Adipocyte (in vitro differentiated cells): ENCODE measurements at regions not wholly inside any gene's neighbourhood (a gene's known extent, or its start where the extent isn't known, plus 50 kb on each side); places are given as distances from the start of the nearest gene placed in this dataset.

Experiments used
- DNase-seq: peaks from one replicate; pipeline ENCODE4 v3.0.0-alpha.2; 2015; ENCODE audit warnings: low read depth
- H3K27me3 ChIP-seq: replicated peaks from 2 replicates; pipeline ENCODE4 v1.7.0; 2013; ENCODE audit warnings: mild to moderate bottlenecking, low read length, moderate library complexity; ENCODE audit not compliant: control insufficient read depth, insufficient read depth
- H3K36me3 ChIP-seq: 2 replicates; pipeline ENCODE4 v1.7.0; 2013; ENCODE audit warnings: low read length, mild to moderate bottlenecking, moderate library complexity; ENCODE audit not compliant: control insufficient read depth, insufficient read depth, severe bottlenecking
- H3K4me1 ChIP-seq: 2 replicates; pipeline ENCODE4 v1.7.0; 2013; ENCODE audit warnings: mild to moderate bottlenecking, low read length, moderate library complexity; ENCODE audit not compliant: control insufficient read depth, insufficient read depth
- H3K4me3 ChIP-seq: 2 replicates; pipeline ENCODE4 v1.7.0; 2013; ENCODE audit warnings: mild to moderate bottlenecking, low read length, moderate library complexity
- H3K9ac ChIP-seq: 2 replicates; pipeline ENCODE4 v1.7.0; 2013; ENCODE audit warnings: mild to moderate bottlenecking, low read length, moderate library complexity
- H3K9me3 ChIP-seq: 2 replicates; pipeline ENCODE4 v1.7.0; 2013; ENCODE audit warnings: mild to moderate bottlenecking, low read length, moderate library complexity; ENCODE audit not compliant: control insufficient read depth

- Histone ChIP-seq H3K36me3 (no peaks in the 10 kb centered on the region), H3K4me1 (no peaks in the 10 kb centered on the region), H3K27me3 (peaks cover 47% of the 10 kb centered on the region), H3K9ac (no peak overlapping the region), H3K4me3 (no peak overlapping the region), H3K9me3 (no peaks in the 10 kb centered on the region)
- no peak for DNase-seq
Measured at GRCh38 chr17:79255046-79255445, 180.4 kb downstream of the ENGASE start.

GRCh38 chr17:79252886-79253285 is 178.3 kb downstream of the ENGASE start:
- Histone ChIP-seq H3K4me1 (no peaks in the 10 kb centered on the region), H3K4me3 (no peak overlapping the region), H3K27me3 (peaks cover 46% of the 10 kb centered on the region), H3K36me3 (no peaks in the 10 kb centered on the region), H3K9ac (no peak overlapping the region), H3K9me3 (no peaks in the 10 kb centered on the region)
- no peak for DNase-seq

- Histone ChIP-seq H3K9me3 (no peaks in the 10 kb centered on the region), H3K36me3 (no peaks in the 10 kb centered on the region), H3K27me3 (peaks cover 43% of the 10 kb centered on the region), H3K9ac (no peak overlapping the region), H3K4me3 (no peak overlapping the region), H3K4me1 (no peaks in the 10 kb centered on the region)
- DNase-seq: no peak
Measured at GRCh38 chr17:79251824-79252223, 177.2 kb downstream of the ENGASE start.

GRCh38 chr17:79249929-79250521 is 175.4 kb downstream of the ENGASE start:
- no peak overlapping the region for H3K4me3 ChIP-seq
- no peaks in the 10 kb centered on the region for H3K9me3 ChIP-seq
- no peak for DNase-seq
- H3K4me1 ChIP-seq: no peaks in the 10 kb centered on the region
- no peaks in the 10 kb centered on the region for H3K36me3 ChIP-seq
- H3K27me3 ChIP-seq: peaks cover 44% of the 10 kb centered on the region
- H3K9ac ChIP-seq: no peak overlapping the region

- DNase-seq: no peak
- H3K4me1 ChIP-seq: no peaks in the 10 kb centered on the region
- peaks cover 36% of the 10 kb centered on the region for H3K27me3 ChIP-seq
- no peaks in the 10 kb centered on the region for H3K36me3 ChIP-seq
- no peaks in the 10 kb centered on the region for H3K9me3 ChIP-seq
- no peak overlapping the region for H3K4me3 ChIP-seq
- H3K9ac ChIP-seq: no peak overlapping the region
Measured at GRCh38 chr17:79248843-79249493, 174.3 kb downstream of the ENGASE start.

- no peak for DNase-seq
- Histone ChIP-seq H3K4me1 (no peaks in the 10 kb centered on the region), H3K9ac (no peak overlapping the region), H3K4me3 (no peak overlapping the region), H3K9me3 (peaks cover 3% of the 10 kb centered on the region), H3K36me3 (no peaks in the 10 kb centered on the region), H3K27me3 (peaks cover 39% of the 10 kb centered on the region)
Measured at GRCh38 chr17:79246225-79247190, 171.9 kb downstream of the ENGASE start.

GRCh38 chr17:79244665-79245064 is 170.0 kb downstream of the ENGASE start:
- H3K9ac ChIP-seq: no peak overlapping the region
- no peak for DNase-seq
- no peaks in the 10 kb centered on the region for H3K36me3 ChIP-seq
- peaks cover 7% of the 10 kb centered on the region for H3K9me3 ChIP-seq
- peaks cover 38% of the 10 kb centered on the region for H3K27me3 ChIP-seq
- H3K4me1 ChIP-seq: no peaks in the 10 kb centered on the region
- H3K4me3 ChIP-seq: no peak overlapping the region

- no peak for DNase-seq
- Histone ChIP-seq H3K4me3 (no peak overlapping the region), H3K36me3 (no peaks in the 10 kb centered on the region), H3K4me1 (no peaks in the 10 kb centered on the region), H3K9ac (no peak overlapping the region), H3K27me3 (peaks cover 36% of the 10 kb centered on the region), H3K9me3 (peaks cover 7% of the 10 kb centered on the region)
Measured at GRCh38 chr17:79243996-79244395, 169.4 kb downstream of the ENGASE start.

- no peak overlapping the region for H3K4me3 ChIP-seq
- H3K9me3 ChIP-seq: peaks cover 7% of the 10 kb centered on the region
- no peak for DNase-seq
- peaks cover 36% of the 10 kb centered on the region for H3K27me3 ChIP-seq
- H3K36me3 ChIP-seq: no peaks in the 10 kb centered on the region
- H3K4me1 ChIP-seq: no peaks in the 10 kb centered on the region
- H3K9ac ChIP-seq: no peak overlapping the region
Measured at GRCh38 chr17:79243603-79243990, 169.0 kb downstream of the ENGASE start.

GRCh38 chr17:79242873-79243602 is 168.4 kb downstream of the ENGASE start:
- H3K9ac ChIP-seq: no peak overlapping the region
- H3K36me3 ChIP-seq: no peaks in the 10 kb centered on the region
- H3K27me3 ChIP-seq: peaks cover 36% of the 10 kb centered on the region
- H3K4me3 ChIP-seq: no peak overlapping the region
- H3K9me3 ChIP-seq: peaks cover 7% of the 10 kb centered on the region
- no peaks in the 10 kb centered on the region for H3K4me1 ChIP-seq
- no peak for DNase-seq

GRCh38 chr17:79242393-79242792 is 167.8 kb downstream of the ENGASE start:
- H3K4me1 ChIP-seq: no peaks in the 10 kb centered on the region
- H3K4me3 ChIP-seq: no peak overlapping the region
- no peaks in the 10 kb centered on the region for H3K36me3 ChIP-seq
- H3K27me3 ChIP-seq: peaks cover 39% of the 10 kb centered on the region
- peaks cover 7% of the 10 kb centered on the region for H3K9me3 ChIP-seq
- no peak for DNase-seq
- H3K9ac ChIP-seq: no peak overlapping the region
